MG63 (cell line): ENCODE measurements at regions not wholly inside any gene's neighbourhood (a gene's known extent, or its start where the extent isn't known, plus 50 kb on each side); places are given as distances from the start of the nearest gene placed in this dataset.
"Not testable (repeated sequence)": the region's sequence is repeated elsewhere in the genome, so short reads cannot be mapped to it uniquely, and the experiment has no call there.

Experiments used
- DNase-seq: peaks from one replicate; pipeline ENCODE4 v3.0.0-alpha.2; 2020
- H3K27me3 ChIP-seq: fragments of 250-450 bp; sonication (Bioruptor Pico); 2 replicates; pipeline ENCODE4 v1.5.1; 2020; ENCODE audit warnings: mild to moderate bottlenecking, moderate library complexity
- H3K36me3 ChIP-seq: fragments of 250-450 bp; sonication (Bioruptor Pico); 2 replicates; pipeline ENCODE4 v1.5.1; 2020; ENCODE audit warnings: mild to moderate bottlenecking, moderate library complexity
- H3K4me3 ChIP-seq: fragments of 250-450 bp; sonication (Bioruptor Pico); 2 replicates; pipeline ENCODE4 v1.5.1; 2020; ENCODE audit warnings: mild to moderate bottlenecking, moderate library complexity
- H3K9me3 ChIP-seq: fragments of 250-450 bp; sonication (Bioruptor Pico); 2 replicates; pipeline ENCODE4 v1.5.1; 2020; ENCODE audit warnings: mild to moderate bottlenecking, moderate library complexity

- no peaks in the 10 kb centered on the region for H3K36me3 ChIP-seq
- no peaks in the 10 kb centered on the region for H3K27me3 ChIP-seq
- H3K9me3 ChIP-seq = peaks cover 7% of the 10 kb centered on the region
- H3K4me3 ChIP-seq = no peak overlapping the region
- DNase-seq = peak; percentile 84
These were observed 61.5 kb downstream of the RPUSD4 start for GRCh38 chr11:126149759-126150625.

GRCh38 chr11:126148317-126148716 is 63.1 kb downstream of the RPUSD4 start:
- Histone ChIP-seq H3K27me3 (no peaks in the 10 kb centered on the region), H3K4me3 (no peak overlapping the region), H3K36me3 (no peaks in the 10 kb centered on the region), H3K9me3 (peaks cover 7% of the 10 kb centered on the region)
- no peak for DNase-seq

GRCh38 chr11:126147208-126148111 is 64.0 kb downstream of the RPUSD4 start:
- Histone ChIP-seq H3K36me3 (no peaks in the 10 kb centered on the region), H3K4me3 (no peak overlapping the region), H3K27me3 (no peaks in the 10 kb centered on the region), H3K9me3 (peaks cover 7% of the 10 kb centered on the region)
- no peak for DNase-seq

GRCh38 chr11:126146454-126147192 is 64.8 kb downstream of the RPUSD4 start:
- Histone ChIP-seq H3K27me3 (no peaks in the 10 kb centered on the region), H3K9me3 (peaks cover 2% of the 10 kb centered on the region; the same call in 1 of the 2 replicates), H3K36me3 (no peaks in the 10 kb centered on the region), H3K4me3 (no peak overlapping the region)
- no peak for DNase-seq

- DNase-seq = no peak
- Histone ChIP-seq H3K9me3 (no peaks in the 10 kb centered on the region), H3K27me3 (no peaks in the 10 kb centered on the region), H3K36me3 (no peaks in the 10 kb centered on the region), H3K4me3 (no peak overlapping the region)
These were observed 65.5 kb downstream of the RPUSD4 start for GRCh38 chr11:126145954-126146353.

GRCh38 chr11:126143491-126143890 is 68.0 kb downstream of the RPUSD4 start:
- H3K36me3 ChIP-seq, H3K9me3 ChIP-seq, DNase-seq, H3K4me3 ChIP-seq, H3K27me3 ChIP-seq: not testable (repeated sequence)

- no peak overlapping the region for H3K4me3 ChIP-seq
- H3K9me3 ChIP-seq = no peaks in the 10 kb centered on the region
- DNase-seq = peak; percentile 65
- H3K36me3 ChIP-seq = no peaks in the 10 kb centered on the region; the same call in 1 of the 2 replicates
- H3K27me3 ChIP-seq = no peaks in the 10 kb centered on the region
These were observed 70.5 kb downstream of the RPUSD4 start for GRCh38 chr11:126140926-126141280.

GRCh38 chr11:126140201-126140925 is 71.1 kb downstream of the RPUSD4 start:
- no peak for DNase-seq
- Histone ChIP-seq H3K9me3 (no peaks in the 10 kb centered on the region), H3K36me3 (no peaks in the 10 kb centered on the region; the same call in 1 of the 2 replicates), H3K4me3 (no peak overlapping the region), H3K27me3 (no peaks in the 10 kb centered on the region)

- no peaks in the 10 kb centered on the region; the same call in 1 of the 2 replicates for H3K36me3 ChIP-seq
- DNase-seq = peak; percentile 77
- H3K9me3 ChIP-seq = no peaks in the 10 kb centered on the region
- H3K4me3 ChIP-seq = no peak overlapping the region
- no peaks in the 10 kb centered on the region for H3K27me3 ChIP-seq
These were observed 72.0 kb downstream of the RPUSD4 start for GRCh38 chr11:126139111-126140091.

GRCh38 chr11:126138636-126139035 is 72.8 kb downstream of the RPUSD4 start:
- Histone ChIP-seq H3K27me3 (no peaks in the 10 kb centered on the region), H3K36me3 (no peaks in the 10 kb centered on the region; the same call in 1 of the 2 replicates), H3K9me3 (no peaks in the 10 kb centered on the region), H3K4me3 (no peak overlapping the region)
- DNase-seq = no peak

GRCh38 chr11:126137136-126137535 is 74.3 kb downstream of the RPUSD4 start:
- Histone ChIP-seq H3K4me3 (no peak overlapping the region), H3K9me3 (no peaks in the 10 kb centered on the region), H3K36me3 (no peaks in the 10 kb centered on the region; the same call in none of the 2 replicates), H3K27me3 (no peaks in the 10 kb centered on the region)
- no peak for DNase-seq

GRCh38 chr11:126136507-126136906 is 73.8 kb upstream of the CDON start:
- Histone ChIP-seq H3K9me3 (no peaks in the 10 kb centered on the region), H3K4me3 (no peak overlapping the region), H3K36me3 (no peaks in the 10 kb centered on the region; the same call in none of the 2 replicates), H3K27me3 (no peaks in the 10 kb centered on the region)
- no peak for DNase-seq

- Histone ChIP-seq H3K9me3 (no peaks in the 10 kb centered on the region), H3K4me3 (no peak overlapping the region), H3K27me3 (no peaks in the 10 kb centered on the region), H3K36me3 (no peaks in the 10 kb centered on the region; the same call in none of the 2 replicates)
- no peak for DNase-seq
These were observed 72.8 kb upstream of the CDON start for GRCh38 chr11:126135235-126136176.

- Histone ChIP-seq H3K9me3 (no peaks in the 10 kb centered on the region), H3K27me3 (no peaks in the 10 kb centered on the region), H3K4me3 (no peak overlapping the region), H3K36me3 (no peaks in the 10 kb centered on the region; the same call in none of the 2 replicates)
- no peak for DNase-seq
These were observed 71.9 kb upstream of the CDON start for GRCh38 chr11:126134461-126135155.
